ENCODE measurements at regions not wholly inside any gene's neighbourhood (a gene's known extent, or its start where the extent isn't known, plus 50 kb on each side); places are given as distances from the start of the nearest gene placed in this dataset.

- H3K27me3 Mint-ChIP-seq, result peaks cover 8 to 15% (median 10%) of the 10 kb centered on the region in 3 donors
- DNase-seq (no peak), ATAC-seq (ENCODE audit: low read depth in 2 of 2) (no peak)
- no peak overlapping the region for H3K27ac Mint-ChIP-seq
- H3K9me3 Mint-ChIP-seq, result peaks cover 12 to 26% (median 23%) of the 10 kb centered on the region in 7 donors
- peak overlapping the region in 1 of 8 donors; percentile 29 for H3K4me3 Mint-ChIP-seq
- H3K36me3 Mint-ChIP-seq, result peaks cover 10 to 36% of the 10 kb centered on the region in 2 donors
- H3K4me1 Mint-ChIP-seq, result no peaks in the 10 kb centered on the region
Measured at GRCh38 chr19:5507065-5507909, 52.1 kb downstream of the ZNRF4 start.
